Stimulated activated naive B cell treated with anti-CD40 and anti-IgM and Interleukin-4, amounts not matched to agents 10 μg/mL and 1 μg/mL and 100 μg/mL, for 72 hours (primary cell): ENCODE measurements at regions not wholly inside any gene's neighbourhood (a gene's known extent, or its start where the extent isn't known, plus 50 kb on each side); places are given as distances from the start of the nearest gene placed in this dataset.

ENCODE experiments used
- ATAC-seq, 2 donors: fragments of 150-1000 bp; cut with Tn5 transposase; replicated peaks; 2 replicates each; pipeline ENCODE4 v1.10.0; 2021; ENCODE audit warnings: moderate library complexity in 1 of 2
- DNase-seq: peaks from one replicate; pipeline ENCODE4 v3.0.0; 2021
- H3K27ac Mint-ChIP-seq: one replicate; pipeline ENCODE4 v1.8.0; 2022; ENCODE audit warnings: mild to moderate bottlenecking, mixed read lengths
- H3K27me3 Mint-ChIP-seq, 2 donors: one replicate each; pipeline ENCODE4 v1.8.0; 2022; ENCODE audit warnings: mixed read lengths in 2 of 2
- H3K36me3 Mint-ChIP-seq, 2 donors: one replicate each; pipeline ENCODE4 v1.8.0; 2022; ENCODE audit warnings: mixed read lengths in 2 of 2, mild to moderate bottlenecking in 1 of 2
- H3K4me1 Mint-ChIP-seq, 2 donors: one replicate each; pipeline ENCODE4 v1.8.0; 2022; ENCODE audit warnings: mixed read lengths in 2 of 2, mild to moderate bottlenecking in 1 of 2
- H3K4me3 Mint-ChIP-seq, 2 donors: one replicate each; pipeline ENCODE4 v1.8.0; 2022; ENCODE audit warnings: mild to moderate bottlenecking in 2 of 2, mixed read lengths in 2 of 2, moderate library complexity in 1 of 2
- H3K9me3 Mint-ChIP-seq, 2 donors: one replicate each; pipeline ENCODE4 v1.8.0; 2022; ENCODE audit warnings: mixed read lengths in 2 of 2, mild to moderate bottlenecking in 1 of 2

DNA sequence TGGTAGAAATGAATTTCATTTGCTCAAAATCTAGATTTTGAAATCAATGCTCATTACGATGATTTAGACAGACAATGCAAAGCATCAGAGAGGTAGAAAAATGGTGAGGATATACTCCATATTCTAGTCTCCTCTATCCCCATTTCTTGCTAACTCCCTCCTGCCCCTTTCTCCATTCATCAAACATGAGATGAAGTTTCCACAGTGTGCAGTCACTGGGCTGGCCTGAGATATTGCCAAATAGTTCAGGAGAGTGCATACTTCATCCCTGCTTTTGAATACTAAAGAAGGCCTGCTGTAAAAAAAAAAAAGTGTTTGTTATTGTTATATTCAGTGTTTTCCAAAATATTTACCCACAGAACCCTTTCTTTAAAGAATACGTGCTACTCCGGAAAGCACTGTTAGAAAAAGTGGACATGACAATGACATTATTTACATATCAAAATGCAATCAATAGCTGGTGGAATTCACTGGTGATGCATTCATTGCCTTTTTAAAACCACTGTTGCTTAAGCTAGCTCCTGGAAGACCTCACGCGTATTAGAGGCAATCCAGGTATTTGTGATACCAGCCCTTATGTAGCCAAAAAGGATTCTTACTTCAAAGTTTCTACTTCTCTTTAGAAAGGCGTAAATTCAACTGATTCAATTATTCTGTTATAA, 247.6 kb upstream of the SOX2 start:
- no peaks in the 10 kb centered on the region for H3K4me1 Mint-ChIP-seq
- H3K27ac Mint-ChIP-seq, result no peak overlapping the region
- ATAC-seq (no peak), DNase-seq (no peak)
- H3K4me3 Mint-ChIP-seq, result no peak overlapping the region
- H3K27me3 Mint-ChIP-seq, result no peaks in the 10 kb centered on the region
- no peaks in the 10 kb centered on the region for H3K36me3 Mint-ChIP-seq
- H3K9me3 Mint-ChIP-seq, result no peaks in the 10 kb centered on the region

- DNase-seq, result no peak
- Mint-ChIP-seq H3K36me3 (no peaks in the 10 kb centered on the region), H3K4me1 (no peaks in the 10 kb centered on the region), H3K27me3 (no peaks in the 10 kb centered on the region), H3K9me3 (no peaks in the 10 kb centered on the region), H3K4me3 (no peak overlapping the region), H3K27ac (no peak overlapping the region)
- ATAC-seq, result no peak
Observed at GRCh38 chr3:181461381-181461780, 250.3 kb upstream of the SOX2 start.

DNA sequence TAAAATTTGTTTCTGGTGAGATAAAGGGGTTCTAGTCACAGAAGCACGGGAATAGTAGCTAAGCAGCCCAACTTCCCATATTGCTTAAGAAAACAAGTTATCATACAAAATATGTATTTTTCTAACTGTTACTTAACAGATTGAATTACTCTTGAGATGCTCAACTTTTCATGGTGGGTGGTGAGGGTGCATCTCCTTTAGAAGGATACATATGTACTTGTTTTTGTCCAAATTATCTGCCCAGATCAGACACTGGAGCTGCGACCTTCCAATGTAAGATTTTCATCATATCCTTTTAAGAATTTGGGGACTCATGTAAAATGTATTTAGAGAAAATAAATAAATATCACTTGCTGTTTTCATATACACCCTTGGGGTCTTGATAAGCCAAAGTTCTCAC, 252.2 kb upstream of the SOX2 start:
- no peak overlapping the region for H3K27ac Mint-ChIP-seq
- H3K4me3 Mint-ChIP-seq, result no peak overlapping the region
- ATAC-seq (no peak), DNase-seq (no peak)
- peaks cover 0 to 1% of the 10 kb centered on the region in 2 donors for H3K9me3 Mint-ChIP-seq
- no peaks in the 10 kb centered on the region for H3K27me3 Mint-ChIP-seq
- no peaks in the 10 kb centered on the region for H3K36me3 Mint-ChIP-seq
- no peaks in the 10 kb centered on the region for H3K4me1 Mint-ChIP-seq

DNA sequence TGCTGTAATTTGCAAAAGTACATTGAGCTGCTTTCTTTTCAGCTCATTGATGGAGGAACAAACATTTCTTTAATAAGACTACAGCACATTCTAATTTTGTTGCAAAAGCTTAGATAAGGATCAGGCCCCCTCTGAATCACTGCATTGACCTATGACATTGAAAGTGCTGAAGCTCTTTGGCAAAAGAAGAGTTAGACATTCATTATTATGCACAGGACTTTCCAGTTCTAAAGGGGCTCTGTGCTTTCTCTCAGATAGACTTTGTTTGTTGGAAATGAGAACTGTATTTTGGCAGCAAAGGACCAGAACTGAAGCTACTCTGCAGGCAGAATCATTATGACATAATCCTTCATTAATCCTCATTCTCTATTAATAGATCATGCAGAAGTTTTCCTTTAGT, 252.9 kb upstream of the SOX2 start:
- peaks cover 0 to 1% of the 10 kb centered on the region in 2 donors for H3K9me3 Mint-ChIP-seq
- H3K4me3 Mint-ChIP-seq, result no peak overlapping the region
- ATAC-seq (no peak), DNase-seq (no peak)
- no peaks in the 10 kb centered on the region for H3K36me3 Mint-ChIP-seq
- H3K27me3 Mint-ChIP-seq, result no peaks in the 10 kb centered on the region
- no peak overlapping the region for H3K27ac Mint-ChIP-seq
- H3K4me1 Mint-ChIP-seq, result no peaks in the 10 kb centered on the region

DNA sequence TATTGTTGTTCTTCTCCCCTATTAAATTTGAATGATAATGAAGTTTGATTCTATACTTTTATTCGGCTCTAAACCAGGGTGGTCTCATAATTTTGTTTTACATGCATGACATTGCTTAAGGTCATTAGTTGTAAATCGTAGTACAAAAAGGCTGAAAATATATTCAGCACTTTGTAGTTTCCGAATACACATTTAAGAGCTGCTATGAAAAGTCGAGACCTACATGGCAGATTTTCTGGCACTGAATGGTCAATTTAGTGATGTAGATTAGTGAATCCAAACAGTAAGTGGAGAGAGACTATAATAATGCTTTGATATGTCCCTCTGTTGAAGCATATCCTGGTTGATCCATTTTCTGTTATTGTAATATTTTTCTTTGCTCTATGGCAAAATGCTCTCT, 254.0 kb upstream of the SOX2 start:
- DNase-seq (no peak), ATAC-seq (no peak)
- Mint-ChIP-seq H3K9me3 (peaks cover 0 to 1% of the 10 kb centered on the region in 2 donors), H3K4me3 (no peak overlapping the region), H3K4me1 (no peaks in the 10 kb centered on the region), H3K27ac (no peak overlapping the region), H3K36me3 (no peaks in the 10 kb centered on the region), H3K27me3 (no peaks in the 10 kb centered on the region)

GRCh38 chr3:181457190-181457589, 254.5 kb upstream of the SOX2 start:
- Mint-ChIP-seq H3K27me3 (no peaks in the 10 kb centered on the region), H3K27ac (no peak overlapping the region), H3K9me3 (peaks cover 0 to 1% of the 10 kb centered on the region in 2 donors), H3K36me3 (no peaks in the 10 kb centered on the region), H3K4me3 (no peak overlapping the region), H3K4me1 (no peaks in the 10 kb centered on the region)
- DNase-seq, result no peak
- no peak for ATAC-seq

DNA sequence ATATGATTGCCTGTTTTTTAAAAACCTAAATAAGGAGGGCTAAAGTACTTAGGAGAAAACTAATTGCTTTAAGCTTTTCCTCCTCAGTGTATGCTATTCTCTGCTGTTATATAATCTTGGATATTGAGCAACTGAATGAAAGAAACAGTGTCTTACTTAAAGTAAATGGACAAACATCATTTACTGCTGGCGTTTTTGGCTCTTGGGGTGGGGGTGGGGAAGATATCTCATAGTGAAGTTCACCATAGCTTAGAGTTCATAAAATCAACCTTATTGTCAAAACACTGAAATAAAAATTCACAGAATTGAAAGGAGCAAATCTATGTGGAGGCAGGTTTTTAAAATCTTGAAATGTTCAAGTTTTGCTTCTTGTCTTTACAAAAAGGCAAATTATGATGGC, 256.4 kb upstream of the SOX2 start:
- Mint-ChIP-seq H3K4me1 (no peaks in the 10 kb centered on the region), H3K27ac (no peak overlapping the region), H3K4me3 (no peak overlapping the region), H3K9me3 (peaks cover 0 to 7% of the 10 kb centered on the region in 2 donors), H3K27me3 (no peaks in the 10 kb centered on the region), H3K36me3 (no peaks in the 10 kb centered on the region)
- no peak for DNase-seq
- ATAC-seq, result no peak

DNA sequence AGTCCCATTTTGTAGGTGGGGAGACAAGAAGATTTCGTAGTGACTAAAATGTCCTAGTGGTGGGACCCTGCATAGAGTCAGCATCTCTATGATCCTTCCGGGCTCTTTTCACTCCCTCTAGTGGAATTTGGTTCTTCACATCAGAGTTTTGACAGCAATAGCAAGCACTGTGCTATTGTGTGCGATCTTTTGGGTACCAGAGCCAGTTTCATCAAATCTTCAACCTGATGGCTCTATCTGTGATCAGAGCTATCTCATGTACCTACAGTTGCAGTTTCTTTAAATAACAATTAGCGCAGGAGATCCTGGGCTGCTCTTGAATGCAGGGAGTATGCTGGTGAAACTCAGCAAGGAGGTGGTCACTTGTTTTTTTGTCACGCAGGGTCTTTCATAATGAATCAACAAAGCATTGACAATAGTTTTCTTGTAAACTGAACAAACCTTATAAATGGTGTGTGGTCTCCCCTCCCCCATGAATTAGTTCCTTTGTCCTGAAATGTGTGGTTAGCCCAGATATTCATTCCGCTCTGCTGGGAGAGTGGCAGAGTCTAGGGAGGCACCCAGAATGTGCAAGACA, 257.2 kb upstream of the SOX2 start:
- Mint-ChIP-seq H3K27me3 (no peaks in the 10 kb centered on the region), H3K36me3 (no peaks in the 10 kb centered on the region), H3K4me3 (no peak overlapping the region), H3K9me3 (peaks cover 0 to 7% of the 10 kb centered on the region in 2 donors), H3K27ac (no peak overlapping the region), H3K4me1 (no peaks in the 10 kb centered on the region)
- DNase-seq (no peak), ATAC-seq (no peak)

GRCh38 chr3:181446741-181447140, 265.0 kb upstream of the SOX2 start:
- no peak for ATAC-seq
- H3K27ac Mint-ChIP-seq, result no peak overlapping the region

DNA sequence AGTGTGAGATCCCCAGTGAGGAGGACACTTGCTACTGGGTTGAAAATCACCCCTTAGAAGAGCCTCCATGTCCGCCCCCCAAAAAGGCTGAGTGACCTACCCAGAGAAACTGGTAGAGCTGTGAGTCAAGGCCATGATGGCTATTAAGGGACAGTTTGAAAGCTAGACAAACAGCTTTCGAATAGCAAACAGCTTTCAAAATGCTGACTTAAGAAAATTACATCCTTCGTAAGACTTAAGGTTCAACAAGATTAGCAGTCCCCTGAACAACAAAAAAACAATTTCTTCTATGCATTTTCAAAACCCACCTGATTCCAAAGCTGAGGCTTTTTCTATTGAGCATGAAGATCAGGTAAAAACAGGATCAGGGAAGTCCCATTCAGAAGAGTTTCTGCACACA, 269.7 kb upstream of the SOX2 start:
- ATAC-seq (no peak), DNase-seq (no peak)
- H3K9me3 Mint-ChIP-seq, result peaks cover 0 to 4% of the 10 kb centered on the region in 2 donors
- H3K27me3 Mint-ChIP-seq, result no peaks in the 10 kb centered on the region
- H3K4me3 Mint-ChIP-seq, result no peak overlapping the region
- no peak overlapping the region for H3K27ac Mint-ChIP-seq
- no peaks in the 10 kb centered on the region for H3K4me1 Mint-ChIP-seq
- H3K36me3 Mint-ChIP-seq, result no peaks in the 10 kb centered on the region

More at GRCh38 chr3:181446741-181447140, 265.0 kb upstream of the SOX2 start:
- Mint-ChIP-seq H3K4me3 (no peak overlapping the region), H3K36me3 (no peaks in the 10 kb centered on the region), H3K4me1 (no peaks in the 10 kb centered on the region), H3K27me3 (no peaks in the 10 kb centered on the region), H3K9me3 (peaks cover 3 to 4% of the 10 kb centered on the region in 2 donors)
- no peak for DNase-seq

GRCh38 chr3:181432992-181433391, 278.7 kb upstream of the SOX2 start:
- no peaks in the 10 kb centered on the region for H3K4me1 Mint-ChIP-seq
- DNase-seq, result no peak
- no peaks in the 10 kb centered on the region for H3K27me3 Mint-ChIP-seq
- peaks cover 5 to 8% of the 10 kb centered on the region in 2 donors for H3K9me3 Mint-ChIP-seq
- no peaks in the 10 kb centered on the region for H3K36me3 Mint-ChIP-seq
- H3K4me3 Mint-ChIP-seq, result no peak overlapping the region
- ATAC-seq, result no peak
- no peak overlapping the region for H3K27ac Mint-ChIP-seq

- Mint-ChIP-seq H3K27ac (no peak overlapping the region), H3K36me3 (no peaks in the 10 kb centered on the region), H3K4me3 (no peak overlapping the region), H3K9me3 (peaks cover 5 to 8% of the 10 kb centered on the region in 2 donors), H3K4me1 (no peaks in the 10 kb centered on the region), H3K27me3 (no peaks in the 10 kb centered on the region)
- ATAC-seq (no peak), DNase-seq (no peak)
Observed at GRCh38 chr3:181431748-181432147, 280.0 kb upstream of the SOX2 start.

DNA sequence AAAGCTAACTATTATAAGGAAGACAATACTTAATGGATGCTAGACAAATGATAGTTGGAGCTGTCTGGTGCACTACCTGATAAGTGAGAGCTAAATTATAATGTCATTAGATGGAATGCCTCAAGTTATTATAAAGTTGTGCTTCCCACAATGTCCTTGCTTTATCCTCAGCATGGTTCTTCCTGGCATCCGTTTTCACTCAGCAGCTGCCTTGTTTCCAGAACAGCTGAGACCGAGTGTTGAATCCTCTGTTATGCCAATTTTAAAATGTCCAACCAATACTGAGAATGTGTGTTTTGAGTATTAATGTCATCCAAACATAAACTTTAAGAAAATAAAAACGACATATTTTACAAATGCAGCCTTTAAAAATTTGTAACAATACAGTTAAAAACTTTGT, 286.7 kb upstream of the SOX2 start:
- DNase-seq (no peak), ATAC-seq (no peak)
- no peaks in the 10 kb centered on the region for H3K27me3 Mint-ChIP-seq
- peaks cover 4 to 6% of the 10 kb centered on the region in 2 donors for H3K9me3 Mint-ChIP-seq
- no peak overlapping the region for H3K4me3 Mint-ChIP-seq
- H3K4me1 Mint-ChIP-seq, result no peaks in the 10 kb centered on the region
- H3K36me3 Mint-ChIP-seq, result no peaks in the 10 kb centered on the region
- H3K27ac Mint-ChIP-seq, result no peak overlapping the region

DNA sequence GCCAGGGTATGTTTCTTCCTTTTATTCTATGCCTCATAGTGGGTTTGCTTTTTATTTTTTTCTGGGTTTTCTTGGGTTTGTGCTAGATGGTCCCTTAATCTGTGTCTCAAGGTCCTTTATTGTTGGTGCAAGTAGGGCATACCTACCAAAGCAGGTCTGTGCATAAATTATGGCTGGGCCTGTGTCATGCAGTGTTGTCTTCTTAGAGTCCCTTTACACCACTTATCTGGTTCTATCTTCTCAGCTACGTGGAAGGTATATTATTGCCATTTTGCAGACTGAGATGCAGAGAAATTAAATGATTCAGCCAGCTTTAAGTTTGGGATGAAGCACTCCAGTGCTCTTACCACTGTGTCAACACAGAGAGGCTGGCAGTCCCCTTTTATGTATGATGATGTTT, 293.5 kb upstream of the SOX2 start:
- Mint-ChIP-seq H3K9me3 (peaks cover 0 to 3% of the 10 kb centered on the region in 2 donors), H3K27me3 (no peaks in the 10 kb centered on the region), H3K4me1 (no peaks in the 10 kb centered on the region), H3K36me3 (no peaks in the 10 kb centered on the region), H3K27ac (no peak overlapping the region), H3K4me3 (no peak overlapping the region)
- DNase-seq, result no peak
- ATAC-seq, result no peak

GRCh38 chr3:181417748-181418147, 294.0 kb upstream of the SOX2 start:
- no peaks in the 10 kb centered on the region for H3K27me3 Mint-ChIP-seq
- H3K36me3 Mint-ChIP-seq, result no peaks in the 10 kb centered on the region
- H3K9me3 Mint-ChIP-seq, result peaks cover 0 to 3% of the 10 kb centered on the region in 2 donors
- H3K4me1 Mint-ChIP-seq, result no peaks in the 10 kb centered on the region
- H3K4me3 Mint-ChIP-seq, result no peak overlapping the region
- H3K27ac Mint-ChIP-seq, result no peak overlapping the region
- DNase-seq (no peak), ATAC-seq (no peak)
